ENCODE measurements at regions not wholly inside any gene's neighbourhood (a gene's known extent, or its start where the extent isn't known, plus 50 kb on each side); places are given as distances from the start of the nearest gene placed in this dataset.
A peak's percentile ranks its signal among the peaks of the same experiment; 100 is the strongest.

GRCh38 chr15:79190093-79190492 lies 92.4 kb upstream of the ANKRD34C start:
- H3K27ac ChIP-seq: no peak overlapping the region
- TF ChIP-seq CTCF (IDR thresholded peaks at IDR 0.05) (no peak), ZFX (IDR thresholded peaks at IDR 0.05; ENCODE audit: borderline replicate concordance) (no peak)

GRCh38 chr15:79186616-79187015 lies 95.9 kb upstream of the ANKRD34C start:
- TF ChIP-seq ZFX (IDR thresholded peaks at IDR 0.05; ENCODE audit: borderline replicate concordance): no peak
- TF ChIP-seq CTCF (IDR thresholded peaks at IDR 0.05): no peak
- H3K27ac ChIP-seq: no peak overlapping the region

GRCh38 chr15:79185199-79185598 lies 94.6 kb upstream of the RASGRF1 start:
- H3K27ac ChIP-seq: no peak overlapping the region
- TF ChIP-seq ZFX (IDR thresholded peaks at IDR 0.05; ENCODE audit: borderline replicate concordance) (no peak), CTCF (IDR thresholded peaks at IDR 0.05) (no peak)

- no peak for TF ChIP-seq ZFX (IDR thresholded peaks at IDR 0.05; ENCODE audit: borderline replicate concordance)
- peak; percentile 92 for TF ChIP-seq CTCF (IDR thresholded peaks at IDR 0.05)
- H3K27ac ChIP-seq: no peak overlapping the region
Observed at GRCh38 chr15:79184465-79184892, 93.9 kb upstream of the RASGRF1 start.

GRCh38 chr15:79180318-79180717 lies 89.7 kb upstream of the RASGRF1 start:
- no peak overlapping the region for H3K27ac ChIP-seq
- TF ChIP-seq ZFX (IDR thresholded peaks at IDR 0.05; ENCODE audit: borderline replicate concordance): no peak
- TF ChIP-seq CTCF (IDR thresholded peaks at IDR 0.05): no peak

GRCh38 chr15:79179597-79179996 lies 89.0 kb upstream of the RASGRF1 start:
- no peak overlapping the region for H3K27ac ChIP-seq
- TF ChIP-seq ZFX (IDR thresholded peaks at IDR 0.05; ENCODE audit: borderline replicate concordance): no peak
- no peak for TF ChIP-seq CTCF (IDR thresholded peaks at IDR 0.05)

- no peak for TF ChIP-seq ZFX (IDR thresholded peaks at IDR 0.05; ENCODE audit: borderline replicate concordance)
- TF ChIP-seq CTCF (IDR thresholded peaks at IDR 0.05): no peak
- H3K27ac ChIP-seq: no peak overlapping the region
Observed at GRCh38 chr15:79179108-79179561, 88.6 kb upstream of the RASGRF1 start.

Measured in 22Rv1 (cell line).